Left kidney (tissue), 1 donor: ENCODE measurements at regions not wholly inside any gene's neighbourhood (a gene's known extent, or its start where the extent isn't known, plus 50 kb on each side); places are given as distances from the start of the nearest gene placed in this dataset.
"Not testable (repeated sequence)": the region's sequence is repeated elsewhere in the genome, so short reads cannot be mapped to it uniquely, and the experiment has no call there.

ENCODE experiments used
- DNase-seq: peaks from one replicate; pipeline ENCODE4 v3.0.0-alpha.2; 2013

DNA sequence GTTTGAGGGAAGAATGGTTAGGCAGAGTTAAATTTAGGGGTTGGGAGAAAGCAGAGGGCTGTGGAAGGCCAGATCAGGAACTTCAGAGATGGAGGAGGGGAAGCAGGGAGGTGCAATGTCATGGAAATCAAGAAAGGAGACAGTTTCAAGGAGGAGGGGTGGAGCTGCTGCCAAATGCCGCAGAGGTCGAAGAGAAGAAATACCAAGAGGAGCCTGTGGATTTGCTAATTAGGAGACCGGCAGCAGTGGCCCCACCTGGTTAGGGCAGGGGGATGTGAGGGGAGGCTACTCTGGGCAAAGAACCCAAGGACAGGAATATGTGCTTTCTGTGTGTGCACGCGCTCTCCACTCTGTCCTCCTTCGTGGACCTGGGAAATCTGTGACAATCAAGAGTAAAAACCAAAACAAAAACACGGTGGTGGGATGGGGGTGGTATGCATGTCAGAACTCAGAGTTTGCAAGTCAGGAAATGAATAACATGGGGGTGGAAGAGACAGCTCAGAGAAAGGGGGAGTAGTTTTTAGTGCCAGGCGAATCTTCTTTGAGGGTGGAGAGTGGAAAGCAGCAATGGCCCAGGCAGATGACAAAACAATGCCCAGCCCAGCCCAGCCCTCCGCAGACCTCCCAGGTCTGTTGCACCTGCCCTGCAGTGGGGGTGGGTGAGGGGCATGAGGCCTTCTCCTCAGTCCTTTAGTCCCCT lies 102.9 kb upstream of the PAX2 start:
- DNase-seq = no peak

DNA sequence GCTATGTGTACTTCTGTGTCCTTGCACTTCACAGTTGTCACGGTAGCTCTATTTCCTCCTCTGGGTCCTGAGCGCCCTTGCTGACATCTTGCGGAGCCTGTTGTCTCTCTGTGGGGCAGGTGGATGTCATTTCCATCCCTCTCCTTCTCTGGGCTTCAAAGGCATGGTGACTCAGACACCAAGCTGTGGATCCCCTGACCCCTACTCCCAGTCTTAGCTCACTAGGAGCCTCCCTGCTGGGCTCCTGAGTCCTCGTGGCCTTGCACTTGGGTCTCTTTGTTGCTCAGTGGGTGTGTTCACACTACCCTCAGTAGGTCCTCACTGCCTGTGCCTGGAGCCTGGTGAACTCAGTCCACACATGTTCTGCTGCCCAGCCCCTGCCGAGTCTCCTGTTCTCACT lies 100.3 kb upstream of the PAX2 start:
- no peak for DNase-seq

DNA sequence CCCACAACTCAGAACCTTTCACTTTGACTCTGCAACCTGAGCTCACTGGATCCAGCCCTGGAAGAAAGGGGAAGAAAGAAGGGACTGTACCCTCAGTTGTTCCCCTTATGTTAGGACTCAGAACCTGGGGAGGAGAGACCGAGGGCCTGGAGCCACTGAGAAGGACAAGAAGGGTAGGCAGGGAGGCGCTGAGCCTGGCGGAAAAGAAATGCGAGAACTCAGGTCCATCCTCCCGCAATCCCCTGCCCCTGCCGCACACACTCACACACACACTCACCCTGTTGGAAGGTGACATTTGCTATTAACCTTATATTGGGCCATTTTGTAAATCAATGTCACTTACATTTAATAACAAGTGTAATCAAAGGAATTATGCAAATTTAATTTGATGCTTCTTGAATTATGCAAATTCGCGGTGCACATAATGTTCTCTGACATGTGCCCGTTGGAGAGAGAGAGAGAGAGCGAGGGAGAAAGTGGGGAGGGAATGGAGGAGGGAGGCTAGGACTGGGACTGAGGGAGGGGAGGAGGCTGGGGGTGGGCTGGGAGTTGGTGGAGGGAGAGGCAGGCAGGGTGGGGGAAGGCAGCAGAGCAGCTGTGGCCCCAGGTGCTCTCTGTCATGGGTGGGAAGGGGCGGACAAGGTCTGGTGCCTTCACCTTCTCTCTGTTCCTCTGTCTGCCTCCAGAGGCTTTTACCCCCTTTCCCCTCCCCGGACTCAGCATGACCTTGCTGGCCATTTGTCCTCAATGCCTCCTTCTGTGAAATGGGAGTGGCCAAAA lies 99.6 kb upstream of the PAX2 start:
- DNase-seq = no peak

DNA sequence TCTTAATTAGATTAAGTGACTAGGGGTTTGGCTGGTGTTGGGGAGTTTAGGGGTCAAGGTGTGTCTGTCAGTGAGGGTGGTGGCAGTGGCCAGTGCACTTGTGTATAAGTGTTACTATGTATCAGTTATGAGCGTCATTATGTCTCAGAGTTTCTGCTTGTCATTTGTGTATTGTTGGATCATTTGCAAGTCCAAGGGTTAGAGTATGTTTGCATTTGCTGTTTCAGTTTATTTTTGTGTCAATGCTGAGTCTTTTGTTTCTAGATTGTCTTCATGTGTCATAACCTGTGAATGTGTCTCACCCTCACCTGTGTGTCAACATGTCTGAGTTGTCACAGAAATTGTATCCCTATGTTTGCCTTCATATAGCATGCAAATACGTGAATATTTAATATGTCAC lies 97.5 kb upstream of the PAX2 start:
- no peak for DNase-seq

DNA sequence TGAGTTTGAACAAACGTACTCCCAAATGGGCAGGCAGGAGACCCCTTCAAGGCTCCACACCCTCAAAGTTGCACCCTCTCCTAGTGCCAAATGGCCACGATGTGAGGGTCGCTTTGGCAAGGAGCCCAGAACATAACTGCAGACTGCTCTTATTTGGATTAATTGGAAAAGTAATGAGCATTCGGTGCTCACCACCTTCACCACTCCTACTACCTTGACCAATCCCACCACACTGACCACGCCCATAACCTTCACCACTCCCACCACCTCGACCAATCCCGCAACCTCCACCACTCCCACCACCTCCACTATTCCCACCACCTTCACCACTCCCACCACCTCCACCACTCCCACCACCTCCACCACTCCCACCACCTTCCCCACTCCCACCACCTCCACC lies 94.7 kb upstream of the PAX2 start:
- no peak for DNase-seq

DNA sequence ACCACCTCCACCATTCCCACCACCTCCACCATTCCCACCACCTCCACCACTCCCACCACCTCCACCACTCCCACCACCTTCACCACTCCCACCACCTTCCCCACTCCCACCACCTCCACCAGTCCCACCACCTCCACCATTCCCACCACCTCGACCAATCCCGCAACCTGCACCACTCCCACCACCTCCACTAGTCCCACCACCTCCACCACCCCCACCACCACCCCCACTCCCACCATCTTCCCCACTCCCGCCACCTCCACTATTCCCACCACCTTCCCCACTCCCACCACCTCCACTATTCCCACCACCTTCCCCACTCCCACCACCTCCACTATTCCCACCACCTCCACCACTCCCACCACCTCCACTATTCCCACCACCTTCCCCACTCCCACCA lies 94.3 kb upstream of the PAX2 start:
- not testable (repeated sequence) for DNase-seq

DNA sequence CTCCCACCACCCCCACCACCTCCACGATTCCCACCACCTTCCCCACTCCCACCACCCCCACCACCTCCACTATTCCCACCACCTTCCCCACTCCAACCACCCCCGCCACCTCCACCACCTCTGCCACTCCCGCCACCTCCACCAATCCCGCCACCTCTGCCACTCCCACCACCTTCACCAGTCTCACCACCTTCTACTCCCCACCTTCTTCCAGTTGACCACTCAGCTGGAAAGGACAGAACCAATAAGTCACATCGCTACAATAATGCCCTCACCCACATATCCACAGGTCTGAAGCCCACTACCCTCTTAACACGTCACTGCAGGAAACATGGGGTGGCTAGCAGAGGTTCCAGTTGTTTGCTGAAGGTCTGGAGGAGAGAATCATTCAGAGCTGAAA lies 93.5 kb upstream of the PAX2 start:
- no peak for DNase-seq

DNA sequence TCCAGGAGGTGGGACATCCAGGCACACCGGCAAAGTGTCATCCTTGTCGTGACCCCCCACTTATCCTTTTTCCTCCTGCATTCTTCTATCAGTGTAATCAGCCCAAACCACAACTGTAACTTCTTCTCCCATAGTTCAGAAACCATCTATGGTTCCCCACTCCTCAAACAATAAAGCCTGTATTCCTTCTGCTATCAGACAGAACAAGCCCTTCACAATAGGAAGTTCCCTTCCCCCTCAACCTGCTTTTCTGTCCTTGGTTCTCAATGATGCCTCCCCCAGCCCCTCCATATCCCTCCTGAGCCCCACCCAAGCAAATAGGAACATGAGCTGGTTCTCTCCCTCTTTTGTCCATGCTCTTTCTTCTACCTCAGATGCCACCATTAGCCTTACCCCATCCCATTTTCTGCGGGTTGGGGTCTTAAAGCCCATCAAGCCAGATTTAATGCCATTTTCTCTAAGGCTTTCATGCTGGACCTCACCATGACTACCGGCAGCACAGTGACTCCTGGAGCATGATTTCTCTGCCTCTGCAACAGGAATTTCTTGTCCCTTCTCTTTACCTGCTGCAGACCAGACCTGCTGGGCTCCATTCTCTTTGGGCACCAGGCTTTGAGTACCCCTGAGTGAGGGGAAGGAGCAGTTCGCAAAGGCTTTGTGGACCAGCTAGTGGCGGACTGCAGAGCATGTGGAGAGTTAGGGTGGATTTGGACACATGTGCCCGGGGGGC lies 92.8 kb upstream of the PAX2 start:
- DNase-seq = no peak

DNA sequence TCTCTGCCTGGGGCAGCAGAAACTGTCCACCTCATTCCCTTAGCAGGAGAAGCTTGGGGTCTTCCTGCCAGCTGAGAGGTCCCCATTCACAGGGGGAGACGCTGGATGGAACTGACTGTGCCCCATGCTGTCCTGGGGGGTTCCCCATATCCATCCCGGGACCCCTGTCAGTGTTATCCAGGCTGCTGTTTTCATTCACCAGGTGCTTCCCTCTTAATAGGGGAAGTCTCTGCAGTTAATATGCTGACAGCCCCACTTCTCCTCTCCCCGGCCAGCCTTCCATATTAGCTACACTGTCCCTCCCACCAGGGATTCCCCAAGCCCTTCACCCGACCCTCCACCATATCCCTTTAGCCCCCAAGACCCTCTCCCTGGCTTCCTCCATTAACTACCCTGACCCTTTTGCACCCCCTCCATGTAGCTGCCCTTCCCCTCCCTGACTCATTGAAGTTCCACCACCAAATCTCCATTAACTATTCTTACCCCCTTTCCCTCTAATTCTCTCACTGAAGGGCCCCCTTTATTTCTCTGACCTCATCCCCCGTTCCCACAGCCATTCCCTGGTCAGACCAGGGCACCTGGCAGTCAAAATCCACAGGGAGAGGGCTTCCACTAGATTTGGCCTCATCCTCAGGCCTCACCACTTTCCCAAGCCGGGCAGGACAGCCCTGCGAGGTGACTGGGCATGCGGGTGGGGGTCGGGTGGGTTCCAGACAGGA lies 92.0 kb upstream of the PAX2 start:
- no peak for DNase-seq

DNA sequence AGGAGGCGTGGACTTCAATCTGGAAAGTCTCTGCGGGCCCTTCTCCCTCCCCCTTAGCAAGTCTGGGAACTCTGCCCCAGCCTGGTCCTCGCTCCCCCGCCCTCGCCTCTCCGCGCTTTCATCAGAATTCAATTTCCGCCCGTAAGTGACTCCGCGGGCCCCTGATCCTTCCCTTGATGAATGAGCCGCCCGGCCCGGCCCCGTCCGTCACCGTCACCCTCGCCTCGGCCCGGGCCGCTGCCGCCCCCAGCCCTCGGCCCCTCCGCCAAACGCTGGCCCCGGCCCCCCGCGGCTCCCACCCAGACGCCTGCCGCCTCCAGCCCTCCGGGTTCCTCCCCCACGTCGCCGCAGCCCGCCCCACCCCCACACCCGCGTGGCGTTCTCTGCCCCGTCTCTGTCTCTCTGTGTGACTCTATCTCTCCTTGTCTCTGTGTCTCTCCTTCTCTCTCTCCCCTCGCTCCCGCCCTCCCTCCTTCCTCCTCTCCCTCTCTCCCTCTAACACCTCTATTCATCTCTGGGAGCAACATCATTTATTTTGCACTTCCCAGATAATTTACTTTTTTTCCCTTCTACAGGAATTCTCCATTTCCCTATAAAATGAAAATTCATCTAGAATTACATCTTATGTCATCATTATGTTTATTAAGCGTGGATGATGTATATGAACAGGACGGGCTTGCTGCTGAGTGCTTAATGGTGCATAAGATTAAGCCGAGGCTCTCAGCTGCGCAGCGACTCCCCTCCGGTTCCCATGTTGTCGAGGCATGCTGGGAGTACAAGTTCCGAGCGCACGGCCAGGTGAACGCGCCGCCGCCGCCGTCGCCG lies 91.2 kb upstream of the PAX2 start:
- peak; percentile 86 for DNase-seq

DNA sequence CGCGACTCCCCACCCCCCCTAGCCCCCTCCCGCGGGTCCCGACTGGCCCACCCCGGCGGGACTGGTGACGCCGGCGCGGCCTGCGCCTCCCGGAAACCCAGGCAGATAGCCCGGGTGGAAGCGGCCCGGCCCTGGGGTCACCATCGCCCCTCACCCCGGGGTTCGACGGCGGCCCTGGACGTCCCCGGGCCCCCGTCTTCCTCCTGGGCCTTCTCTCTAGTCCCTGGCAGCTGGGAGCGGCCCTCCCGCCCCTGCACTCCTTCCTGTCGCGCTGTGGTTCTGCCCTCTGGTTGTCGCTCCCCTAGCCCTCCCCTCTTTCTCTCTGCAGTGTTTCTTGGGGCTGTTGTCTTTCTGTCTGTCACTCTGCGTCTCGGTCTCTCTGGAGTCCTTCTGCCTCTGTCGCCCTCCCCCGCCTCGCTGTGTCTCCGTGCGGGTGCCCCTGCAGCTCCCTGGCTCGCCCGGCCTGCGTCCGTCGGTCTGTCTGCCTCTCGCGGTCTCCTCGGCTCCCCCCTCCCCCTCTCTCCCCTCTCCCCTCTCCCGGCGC lies 90.5 kb upstream of the PAX2 start:
- no peak for DNase-seq

DNA sequence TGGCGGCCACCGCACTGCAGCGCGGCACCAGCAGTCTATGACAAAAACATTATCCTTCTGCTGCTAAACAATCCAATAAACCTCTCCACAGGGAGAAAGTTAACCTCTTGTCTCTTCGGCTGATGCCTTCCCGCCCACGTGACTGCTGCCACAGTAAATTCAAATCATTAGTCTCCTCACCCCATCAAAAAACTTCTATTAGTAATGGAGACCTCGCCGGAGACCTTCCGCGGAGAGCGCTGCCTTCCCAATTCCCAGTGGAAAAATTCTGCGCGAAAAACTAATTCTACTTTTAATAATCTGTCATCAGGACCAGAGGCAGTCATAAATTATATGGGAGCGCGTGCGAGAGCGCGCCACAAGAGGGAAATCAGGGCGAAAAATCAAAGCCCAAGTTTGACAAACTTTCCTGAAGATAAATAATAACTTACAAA lies 90.0 kb upstream of the PAX2 start:
- no peak for DNase-seq

DNA sequence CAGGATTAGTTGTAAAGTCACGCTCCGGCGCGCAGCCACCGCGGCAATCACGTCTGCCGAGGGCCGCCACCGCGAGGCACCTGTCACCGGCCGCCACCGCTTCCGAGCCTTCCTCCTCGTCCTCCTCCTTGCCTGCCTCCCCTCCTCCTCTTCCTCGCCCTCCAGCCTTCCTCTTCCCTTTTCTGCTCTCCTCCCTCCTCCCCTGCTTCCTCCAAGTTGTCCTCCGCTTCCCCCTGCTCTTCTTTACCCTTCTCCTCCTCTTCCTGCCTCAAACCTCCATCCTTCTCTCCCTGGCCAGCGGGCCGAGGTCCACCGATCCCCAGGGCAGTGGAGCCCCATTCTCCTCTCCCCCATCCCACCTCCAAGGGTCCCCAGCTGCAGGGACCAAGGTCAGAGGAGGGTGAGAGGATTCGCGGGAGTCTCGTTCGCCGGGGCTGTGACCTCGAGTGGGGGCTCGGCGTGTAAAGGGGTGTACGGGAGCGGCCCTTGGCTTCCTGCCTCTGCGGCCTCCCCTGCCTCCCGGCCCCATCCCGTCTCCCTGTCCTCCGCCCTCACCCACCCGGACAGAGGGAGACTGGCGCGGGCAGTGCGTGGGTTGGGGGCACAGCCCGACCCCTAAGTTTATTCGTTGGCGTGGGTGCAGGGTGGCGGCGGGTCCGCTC lies 89.5 kb upstream of the PAX2 start:
- no peak for DNase-seq

DNA sequence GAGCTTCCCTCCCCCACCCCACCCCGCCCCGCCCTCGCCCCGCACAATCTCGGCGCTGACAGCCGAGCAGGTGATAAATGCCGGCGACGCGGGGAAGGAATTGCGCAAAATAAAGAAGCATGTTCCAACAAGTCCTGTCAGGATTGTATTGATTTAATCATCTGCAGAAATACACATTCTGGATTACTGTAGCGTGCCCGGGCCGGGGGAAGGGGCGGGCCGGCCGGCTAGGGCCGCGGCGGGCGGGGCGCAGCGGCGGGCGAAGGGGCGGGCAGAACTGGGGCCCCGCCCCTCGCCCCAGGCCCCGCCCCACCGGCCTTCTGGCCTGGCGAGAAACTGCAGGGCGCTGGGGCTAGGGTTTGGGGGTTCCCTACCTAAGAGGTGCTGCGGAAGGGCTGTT lies 88.9 kb upstream of the PAX2 start:
- no peak for DNase-seq

DNA sequence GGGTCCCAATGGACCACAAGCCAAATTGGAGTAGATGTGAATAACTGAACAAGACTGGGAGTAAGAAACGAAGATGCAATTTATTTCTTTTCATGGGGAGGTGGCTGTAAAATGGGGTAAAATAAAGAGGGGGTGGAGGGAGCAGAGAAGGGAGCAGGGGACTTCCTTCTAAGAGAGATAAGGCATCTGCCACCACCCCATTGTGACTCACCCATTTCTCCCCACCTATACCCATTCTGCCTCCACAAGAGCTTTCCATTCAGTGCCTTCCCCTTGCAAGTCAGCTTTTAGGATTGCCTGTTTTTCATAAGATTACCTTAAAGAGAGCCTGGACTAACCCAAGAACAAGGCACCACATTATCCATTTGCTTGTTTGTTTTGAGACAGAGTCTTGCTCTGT lies 87.1 kb upstream of the PAX2 start:
- DNase-seq = no peak

DNA sequence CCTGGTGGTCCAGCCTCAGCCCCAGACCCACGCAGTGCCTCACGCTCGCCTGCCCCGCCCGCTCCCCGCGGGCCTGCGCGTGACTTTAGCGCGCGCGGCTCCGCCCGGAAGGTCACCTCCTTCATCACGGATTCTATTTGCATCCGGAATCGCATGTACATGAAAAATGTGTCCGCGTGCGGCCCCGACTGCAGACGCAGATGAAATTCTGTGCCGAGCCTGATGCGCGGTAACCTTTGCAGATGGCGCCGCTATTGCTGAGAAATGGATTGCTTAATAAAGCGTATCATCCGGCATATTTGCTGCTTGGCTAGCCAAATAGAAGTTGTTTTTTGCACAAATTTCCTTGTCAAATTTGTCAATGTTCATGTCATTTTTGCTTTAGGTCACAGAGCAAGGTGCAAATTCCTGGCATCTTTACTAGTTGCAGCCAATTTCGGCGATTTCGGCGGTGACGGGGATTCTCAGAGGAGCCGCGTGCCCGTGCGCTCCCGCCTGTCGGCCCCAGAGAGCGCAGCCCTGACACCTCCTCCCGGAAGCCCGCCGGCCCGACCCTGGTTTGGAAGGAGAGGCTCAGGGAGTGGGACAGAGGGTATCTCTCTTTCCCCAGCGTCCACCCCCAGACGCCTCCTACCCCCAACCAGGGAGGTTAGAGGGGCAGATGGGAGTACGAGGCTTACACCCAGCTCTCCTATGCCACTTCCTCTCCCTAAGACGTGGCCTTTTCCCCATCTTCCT lies 85.9 kb upstream of the PAX2 start:
- DNase-seq = no peak

DNA sequence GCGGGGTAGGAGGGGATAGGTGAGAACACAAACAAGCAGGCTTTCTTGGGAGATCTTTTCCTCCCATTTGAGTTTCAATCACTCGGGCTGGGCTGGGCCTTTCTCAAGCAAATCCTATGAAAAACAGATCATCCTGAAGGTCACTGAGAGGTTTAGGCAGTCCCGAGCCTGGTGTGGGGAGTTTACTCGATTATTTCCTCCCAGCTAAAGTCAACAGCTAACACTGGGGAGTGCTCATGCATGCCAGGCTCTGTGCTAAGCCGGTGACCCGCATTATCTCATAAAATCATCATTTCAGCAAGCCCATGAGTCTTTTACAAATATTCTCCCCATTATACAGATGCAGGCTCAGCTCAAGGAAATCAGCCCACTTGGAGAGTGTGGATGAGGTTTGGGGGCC lies 85.0 kb upstream of the PAX2 start:
- DNase-seq = no peak

DNA sequence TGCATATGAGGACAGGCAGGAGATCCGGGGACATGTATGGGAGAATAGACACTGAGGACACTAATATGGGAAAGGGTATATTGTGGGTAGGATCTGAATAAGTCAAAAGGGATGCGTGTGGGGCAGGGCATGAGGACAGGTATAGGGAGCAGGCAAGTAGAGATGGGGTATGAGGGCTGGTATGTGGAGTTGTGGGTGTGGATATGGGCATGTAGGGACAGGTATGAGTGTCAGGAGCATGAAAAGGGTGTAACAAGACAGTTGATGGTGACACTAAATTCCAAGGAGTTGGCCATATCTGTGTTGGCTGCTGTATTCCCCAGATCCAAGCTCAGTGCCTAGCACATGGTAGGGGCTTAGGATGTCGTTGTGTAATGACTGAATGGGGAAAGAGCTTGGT lies 84.4 kb upstream of the PAX2 start:
- DNase-seq = no peak

DNA sequence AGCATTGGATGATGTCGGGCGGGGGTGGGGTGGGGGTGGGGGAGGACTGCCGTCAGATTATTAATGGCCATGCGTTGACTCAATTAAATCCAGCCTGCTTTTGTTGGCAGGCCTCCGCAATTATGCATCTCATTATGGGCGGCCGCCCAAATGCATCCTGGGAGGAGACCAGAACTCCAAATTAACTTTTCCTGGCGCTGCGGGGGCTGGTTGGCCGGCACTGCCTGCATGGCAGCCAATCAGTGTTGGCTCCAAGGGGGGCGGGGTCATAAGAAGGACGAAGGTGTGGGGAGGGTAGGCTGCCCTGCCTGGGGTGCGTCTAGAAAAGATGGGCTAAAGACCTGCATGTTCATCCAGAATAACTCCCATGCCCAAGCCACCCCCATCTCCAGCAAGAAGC lies 83.9 kb upstream of the PAX2 start:
- DNase-seq = no peak

DNA sequence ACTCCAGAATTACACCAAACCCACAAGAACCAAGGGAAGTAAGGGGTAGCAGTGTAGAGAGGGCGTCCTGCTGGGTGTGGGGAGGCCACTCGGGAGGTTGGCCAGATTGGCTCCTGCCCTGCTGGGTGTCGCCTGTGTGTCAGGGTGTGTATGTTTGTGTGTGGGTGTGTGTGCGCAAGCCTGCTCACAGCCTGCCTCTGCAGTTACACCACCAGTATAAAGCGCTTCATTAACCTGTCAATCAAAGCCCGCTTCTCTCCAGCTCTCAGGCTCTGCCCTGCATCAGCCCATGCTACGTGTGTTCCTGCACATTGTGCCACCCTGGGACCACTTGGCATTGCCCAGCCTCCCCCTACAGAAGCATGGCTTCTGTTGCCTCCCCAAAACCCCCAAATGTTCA lies 83.3 kb upstream of the PAX2 start:
- peak; percentile 91 for DNase-seq
